Trophoblast cell (in vitro differentiated cells and primary cell): ENCODE measurements at regions not wholly inside any gene's neighbourhood (a gene's known extent, or its start where the extent isn't known, plus 50 kb on each side); places are given as distances from the start of the nearest gene placed in this dataset.

Source experiments
- DNase-seq, 2 donors: peaks; one replicate each; pipeline ENCODE4 v3.0.0-alpha.2; 2016
- H2AFZ ChIP-seq: 2 replicates; pipeline ENCODE4 v1.6.1; 2013; ENCODE audit warnings: low read length, moderate library complexity, mild to moderate bottlenecking; ENCODE audit not compliant: insufficient read depth, poor library complexity
- H2AK5ac ChIP-seq: 2 replicates; pipeline ENCODE4 v1.6.1; 2013; ENCODE audit warnings: mild to moderate bottlenecking, low read length
- H2BK120ac ChIP-seq: 2 replicates; pipeline ENCODE4 v1.6.1; 2013; ENCODE audit warnings: low read length, mild to moderate bottlenecking, moderate library complexity; ENCODE audit not compliant: insufficient read depth, poor library complexity
- H2BK12ac ChIP-seq: 2 replicates; pipeline ENCODE4 v1.6.1; 2013; ENCODE audit warnings: mild to moderate bottlenecking, low read length, moderate library complexity
- H2BK5ac ChIP-seq: 2 replicates; pipeline ENCODE4 v1.6.1; 2013; ENCODE audit warnings: low read length, low read depth, moderate library complexity, mild to moderate bottlenecking; ENCODE audit not compliant: poor library complexity
- H3K14ac ChIP-seq: 2 replicates; pipeline ENCODE4 v1.6.1; 2013; ENCODE audit warnings: mild to moderate bottlenecking, low read length
- H3K18ac ChIP-seq: 2 replicates; pipeline ENCODE4 v1.6.1; 2013; ENCODE audit warnings: mild to moderate bottlenecking, low read length
- H3K23ac ChIP-seq: 2 replicates; pipeline ENCODE4 v1.6.1; 2013; ENCODE audit warnings: low read length
- H3K27ac ChIP-seq: 2 replicates; pipeline ENCODE4 v1.5.1; 2013; ENCODE audit warnings: low read depth, mild to moderate bottlenecking, inconsistent platforms, low read length, moderate library complexity
- H3K27me3 ChIP-seq: 2 replicates; pipeline ENCODE4 v1.6.1; 2013; ENCODE audit warnings: inconsistent platforms, mild to moderate bottlenecking, low read length, moderate library complexity; ENCODE audit not compliant: insufficient read depth
- H3K36me3 ChIP-seq, 2 experiments: 1 replicate in 1 of 2; 2 replicates in 1 of 2; pipeline ENCODE4 v1.6.1; 2013; ENCODE audit warnings: low read length in 2 of 2, mild to moderate bottlenecking in 2 of 2, moderate library complexity in 1 of 2; ENCODE audit not compliant: insufficient read depth in 2 of 2, control insufficient read depth in 1 of 2
- H3K4ac ChIP-seq: 2 replicates; pipeline ENCODE4 v1.6.1; 2013; ENCODE audit warnings: low read depth, mild to moderate bottlenecking, low read length, moderate library complexity
- H3K4me1 ChIP-seq, 2 experiments: 1 replicate in 1 of 2; 2 replicates in 1 of 2; pipeline ENCODE4 v1.6.1; 2013; ENCODE audit warnings: low read length in 2 of 2, mild to moderate bottlenecking in 2 of 2, moderate library complexity in 1 of 2; ENCODE audit not compliant: insufficient read depth in 2 of 2, control insufficient read depth in 1 of 2
- H3K4me2 ChIP-seq: 2 replicates; pipeline ENCODE4 v1.6.1; 2013; ENCODE audit warnings: inconsistent platforms, mild to moderate bottlenecking, low read length, moderate library complexity
- H3K4me3 ChIP-seq: 2 replicates; pipeline ENCODE4 v1.5.1; 2013; ENCODE audit warnings: mild to moderate bottlenecking, low read depth, low read length, inconsistent platforms
- H3K79me1 ChIP-seq: one replicate; pipeline ENCODE4 v1.6.1; 2013; ENCODE audit warnings: low read length
- H3K79me2 ChIP-seq: 2 replicates; pipeline ENCODE4 v1.6.1; 2013; ENCODE audit warnings: low read length, mild to moderate bottlenecking; ENCODE audit not compliant: control insufficient read depth, insufficient read depth, poor library complexity
- H3K9ac ChIP-seq: 2 replicates; pipeline ENCODE4 v1.6.1; 2013; ENCODE audit warnings: mild to moderate bottlenecking, low read length
- H3K9me3 ChIP-seq: 2 replicates; pipeline ENCODE4 v1.6.1; 2013; ENCODE audit warnings: low read depth, mild to moderate bottlenecking, control low read depth, inconsistent platforms, low read length; ENCODE audit not compliant: insufficient read depth
- H4K12ac ChIP-seq: 2 replicates; pipeline ENCODE4 v1.6.1; 2013; ENCODE audit warnings: low read depth, mild to moderate bottlenecking, low read length, moderate library complexity
- H4K8ac ChIP-seq: 2 replicates; pipeline ENCODE4 v1.6.1; 2013; ENCODE audit warnings: low read depth, mild to moderate bottlenecking, low read length, moderate library complexity
- H4K91ac ChIP-seq: one replicate; pipeline ENCODE4 v1.6.1; 2013; ENCODE audit warnings: low read depth, mild to moderate bottlenecking, low read length, moderate library complexity
- WGBS: extraction: QIAGEN DNeasy Blood & Tissue Kit; methylation state at CpG from one replicate; pipeline ENCODE4 v1.1.7; 2013; ENCODE audit warnings: missing lambda C conversion rate; ENCODE audit not compliant: insufficient read length, insufficient coverage; ENCODE audit errors: extremely low coverage; 5-methylcytosine and 5-hydroxymethylcytosine counted together

- Histone ChIP-seq H2BK120ac (no peak overlapping the region), H2BK12ac (no peak overlapping the region), H3K9me3 (peaks cover 1% of the 10 kb centered on the region), H3K36me3 (no peaks in the 10 kb centered on the region), H3K4me3 (no peak overlapping the region), H3K9ac (no peak overlapping the region), H3K4me1 (no peaks in the 10 kb centered on the region), H2BK5ac (no peak overlapping the region), H2AFZ (no peak overlapping the region), H2AK5ac (no peak overlapping the region), H3K23ac (no peak overlapping the region), H3K79me1 (no peaks in the 10 kb centered on the region), H3K4me2 (no peak overlapping the region), H3K27ac (no peak overlapping the region), H3K4ac (no peak overlapping the region), H3K79me2 (no peaks in the 10 kb centered on the region), H4K12ac (no peak overlapping the region), H3K27me3 (no peaks in the 10 kb centered on the region), H4K91ac (no peak overlapping the region), H3K14ac (no peak overlapping the region), H4K8ac (no peak overlapping the region), H3K18ac (no peak overlapping the region)
- no CpG with 5 or more reads among the region's 4 CpGs for WGBS
- DNase-seq, result no peak
Observed at GRCh38 chr15:55008421-55008820, 188.3 kb downstream of the RSL24D1 start.

DNA sequence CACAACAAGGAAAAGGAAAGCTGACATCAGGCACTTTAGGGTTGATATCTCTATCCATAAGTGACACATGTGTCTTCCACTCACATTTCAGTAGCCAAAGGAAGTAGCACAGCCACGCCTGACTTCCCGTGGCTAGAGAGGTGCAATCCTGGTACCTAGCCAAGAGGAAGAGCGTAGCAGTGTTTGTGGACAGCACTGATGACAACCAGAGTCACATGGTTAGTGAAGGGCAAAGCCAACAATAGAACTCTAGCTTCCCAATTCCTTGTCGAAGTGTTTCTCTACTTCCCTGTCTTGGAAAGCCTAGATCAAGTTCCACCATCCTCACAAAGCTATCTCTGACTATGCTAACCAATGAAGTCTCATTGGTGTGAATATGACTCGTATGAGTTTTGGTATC is 189.2 kb downstream of the RSL24D1 start:
- H4K12ac ChIP-seq, result no peak overlapping the region
- H3K4me1 ChIP-seq, result no peaks in the 10 kb centered on the region
- no peaks in the 10 kb centered on the region for H3K79me1 ChIP-seq
- no peaks in the 10 kb centered on the region for H3K79me2 ChIP-seq
- H3K9me3 ChIP-seq, result peaks cover 1% of the 10 kb centered on the region
- H4K91ac ChIP-seq, result no peak overlapping the region
- H3K14ac ChIP-seq, result no peak overlapping the region
- H4K8ac ChIP-seq, result no peak overlapping the region
- no peak overlapping the region for H3K23ac ChIP-seq
- DNase-seq, result no peak
- H2AK5ac ChIP-seq, result no peak overlapping the region
- no peaks in the 10 kb centered on the region for H3K27me3 ChIP-seq
- no peak overlapping the region for H2BK5ac ChIP-seq
- WGBS, result no CpG with 5 or more reads among the region's 5 CpGs
- no peak overlapping the region for H3K4ac ChIP-seq
- no peak overlapping the region for H2BK120ac ChIP-seq
- H3K9ac ChIP-seq, result no peak overlapping the region
- H2BK12ac ChIP-seq, result no peak overlapping the region
- H3K4me3 ChIP-seq, result no peak overlapping the region
- H3K36me3 ChIP-seq, result no peaks in the 10 kb centered on the region
- H3K27ac ChIP-seq, result no peak overlapping the region
- H3K4me2 ChIP-seq, result no peak overlapping the region
- H2AFZ ChIP-seq, result no peak overlapping the region
- no peak overlapping the region for H3K18ac ChIP-seq

DNA sequence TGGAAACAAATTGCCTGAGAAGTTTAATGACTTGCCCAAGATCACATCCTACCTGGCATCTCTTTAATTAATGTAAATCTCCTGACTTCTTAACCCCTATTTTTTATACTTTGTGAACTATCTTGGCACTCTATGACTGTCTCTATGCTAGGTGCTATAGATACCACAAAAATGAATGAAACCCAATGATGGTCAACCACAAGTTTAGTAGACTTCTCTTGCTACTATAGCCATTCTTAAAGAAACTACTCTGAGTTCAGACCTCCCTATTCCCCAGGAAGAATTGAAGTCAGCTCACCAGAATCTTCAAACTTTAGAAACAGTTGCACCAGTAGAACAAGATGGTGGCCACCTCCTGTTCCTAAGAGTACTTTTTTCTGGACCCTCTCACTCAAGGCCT is 191.1 kb downstream of the RSL24D1 start:
- no peak overlapping the region for H3K4me3 ChIP-seq
- H3K36me3 ChIP-seq, result no peaks in the 10 kb centered on the region
- H3K79me2 ChIP-seq, result no peaks in the 10 kb centered on the region
- no peak overlapping the region for H2AK5ac ChIP-seq
- no peak overlapping the region for H3K27ac ChIP-seq
- H2BK120ac ChIP-seq, result no peak overlapping the region
- H4K12ac ChIP-seq, result no peak overlapping the region
- no peaks in the 10 kb centered on the region for H3K79me1 ChIP-seq
- H4K8ac ChIP-seq, result no peak overlapping the region
- H3K4ac ChIP-seq, result no peak overlapping the region
- no peak overlapping the region for H3K9ac ChIP-seq
- H2BK5ac ChIP-seq, result no peak overlapping the region
- no peak overlapping the region for H3K14ac ChIP-seq
- no peak for DNase-seq
- no peak overlapping the region for H4K91ac ChIP-seq
- H3K9me3 ChIP-seq, result peaks cover 5% of the 10 kb centered on the region
- H3K4me2 ChIP-seq, result no peak overlapping the region
- H3K27me3 ChIP-seq, result no peaks in the 10 kb centered on the region
- H2BK12ac ChIP-seq, result no peak overlapping the region
- H3K4me1 ChIP-seq, result no peaks in the 10 kb centered on the region
- H3K23ac ChIP-seq, result no peak overlapping the region
- H3K18ac ChIP-seq, result no peak overlapping the region
- H2AFZ ChIP-seq, result no peak overlapping the region

DNA sequence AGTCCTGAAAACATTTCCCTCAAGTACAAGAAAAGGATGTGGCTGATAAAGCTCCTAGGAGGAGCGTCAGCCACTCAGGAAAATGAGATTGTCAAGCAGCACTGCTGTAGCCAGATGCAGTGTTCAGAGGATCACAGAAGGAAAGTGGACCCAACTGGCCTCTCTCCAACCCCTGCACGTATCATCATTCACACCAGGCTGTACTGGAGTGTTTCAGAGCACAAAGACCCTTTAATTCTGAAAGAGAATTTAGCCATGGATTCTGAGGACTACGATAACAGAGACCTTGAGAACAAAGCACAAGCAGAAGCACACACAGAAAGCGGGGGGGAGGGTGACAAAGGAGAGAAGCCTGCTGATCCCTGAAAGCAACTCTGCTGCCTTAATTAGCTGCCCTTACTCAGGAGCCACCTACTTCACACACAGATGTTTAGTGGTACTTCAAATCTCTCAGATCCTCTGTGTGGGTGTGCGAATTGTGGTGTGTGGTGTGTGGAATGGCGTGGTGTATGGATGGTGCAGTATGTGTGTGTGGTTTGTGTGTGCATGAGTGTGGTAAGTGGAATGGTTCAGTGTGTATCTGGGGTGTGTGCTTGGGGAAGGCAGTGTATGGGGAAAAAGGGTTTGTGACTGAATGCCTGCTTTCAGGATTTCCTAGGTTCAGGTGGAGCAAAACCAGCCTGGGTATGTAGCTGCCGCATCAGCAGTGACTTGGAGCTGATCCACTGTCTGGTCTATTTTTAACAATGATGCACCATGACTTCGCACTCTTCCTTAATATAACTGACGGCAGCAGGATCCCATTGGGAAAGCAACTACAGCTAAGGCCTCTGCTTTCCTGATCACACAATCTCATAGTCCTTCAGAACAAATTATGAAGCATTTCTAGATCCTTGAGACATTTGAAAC is 192.5 kb downstream of the RSL24D1 start:
- H3K4me1 ChIP-seq, result no peaks in the 10 kb centered on the region
- H3K23ac ChIP-seq, result no peak overlapping the region
- no peak overlapping the region for H4K12ac ChIP-seq
- H3K27ac ChIP-seq, result no peak overlapping the region
- H4K8ac ChIP-seq, result no peak overlapping the region
- H3K4ac ChIP-seq, result no peak overlapping the region
- H3K79me2 ChIP-seq, result no peaks in the 10 kb centered on the region
- H3K4me2 ChIP-seq, result no peak overlapping the region
- no peaks in the 10 kb centered on the region for H3K27me3 ChIP-seq
- H3K4me3 ChIP-seq, result no peak overlapping the region
- H3K79me1 ChIP-seq, result no peaks in the 10 kb centered on the region
- H3K9ac ChIP-seq, result no peak overlapping the region
- no peak overlapping the region for H2BK120ac ChIP-seq
- H2AK5ac ChIP-seq, result no peak overlapping the region
- H2AFZ ChIP-seq, result no peak overlapping the region
- no peak overlapping the region for H2BK12ac ChIP-seq
- no peak overlapping the region for H3K14ac ChIP-seq
- no peaks in the 10 kb centered on the region for H3K36me3 ChIP-seq
- H4K91ac ChIP-seq, result no peak overlapping the region
- WGBS, result 100% methylated on average over 2 of the region's 9 CpGs
- DNase-seq, result no peak
- H3K9me3 ChIP-seq, result peaks cover 5% of the 10 kb centered on the region
- H3K18ac ChIP-seq, result no peak overlapping the region
- H2BK5ac ChIP-seq, result no peak overlapping the region
